HG03521 (cell line): ENCODE measurements at regions not wholly inside any gene's neighbourhood (a gene's known extent, or its start where the extent isn't known, plus 50 kb on each side); places are given as distances from the start of the nearest gene placed in this dataset.
"Not testable (repeated sequence)": the region's sequence is repeated elsewhere in the genome, so short reads cannot be mapped to it uniquely, and the experiment has no call there.

ENCODE experiments used
- ATAC-seq: cut with Tn5 transposase; IDR thresholded peaks from one replicate; pipeline ENCODE4 v1.9.1; 2021; ENCODE audit warnings: mild to moderate bottlenecking, moderate library complexity; ENCODE audit not compliant: unreplicated experiment

- no peak for ATAC-seq
Measured at GRCh38 chr4:111359602-111360001, 736.7 kb upstream of the PITX2 start.

DNA sequence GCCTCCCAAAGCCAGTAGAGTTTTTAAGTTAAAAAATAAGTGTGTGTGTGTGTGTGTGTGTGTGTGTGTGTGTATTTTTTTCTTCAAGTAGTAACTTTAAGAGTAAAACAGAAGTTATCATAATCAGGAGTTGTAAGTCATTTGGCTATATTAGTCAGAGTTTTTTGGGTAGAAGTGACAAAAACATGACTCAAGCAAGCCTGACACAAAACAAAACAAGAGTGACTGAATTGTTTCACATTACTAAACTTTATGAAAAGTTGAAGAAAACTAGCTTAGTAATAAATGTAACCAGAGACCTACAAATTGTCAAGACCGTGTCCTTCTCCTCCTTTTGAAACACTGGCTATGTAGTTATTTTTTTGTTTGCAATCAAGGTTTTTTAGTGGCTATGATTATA lies 738.0 kb upstream of the PITX2 start:
- ATAC-seq = no peak

DNA sequence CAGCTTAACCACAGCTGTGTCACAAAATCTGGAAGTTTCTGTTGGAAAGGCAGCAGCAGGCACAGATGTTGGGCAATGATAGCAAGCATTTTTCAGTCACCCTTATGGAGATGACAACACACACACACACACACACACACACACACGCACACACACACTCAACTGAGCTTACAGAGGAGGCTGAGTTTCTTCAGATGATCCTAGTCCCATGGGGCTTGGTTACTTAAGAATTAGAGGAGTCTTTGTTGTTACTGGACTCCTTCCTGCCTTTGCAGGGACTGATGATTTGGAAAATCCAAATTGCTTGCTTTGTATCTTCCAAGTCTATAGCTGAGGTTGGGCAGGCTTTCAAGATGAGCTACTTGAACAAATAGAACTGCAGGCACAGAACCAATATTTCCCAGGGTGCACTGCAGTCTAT lies 740.1 kb upstream of the PITX2 start:
- no peak for ATAC-seq

- ATAC-seq = not testable (repeated sequence)
Measured at GRCh38 chr4:111377880-111378279, 755.0 kb upstream of the PITX2 start.

GRCh38 chr4:111388561-111388960 lies 756.7 kb upstream of the FAM241A start:
- no peak for ATAC-seq

- ATAC-seq = no peak
Measured at GRCh38 chr4:111391829-111392228, 753.4 kb upstream of the FAM241A start.

DNA sequence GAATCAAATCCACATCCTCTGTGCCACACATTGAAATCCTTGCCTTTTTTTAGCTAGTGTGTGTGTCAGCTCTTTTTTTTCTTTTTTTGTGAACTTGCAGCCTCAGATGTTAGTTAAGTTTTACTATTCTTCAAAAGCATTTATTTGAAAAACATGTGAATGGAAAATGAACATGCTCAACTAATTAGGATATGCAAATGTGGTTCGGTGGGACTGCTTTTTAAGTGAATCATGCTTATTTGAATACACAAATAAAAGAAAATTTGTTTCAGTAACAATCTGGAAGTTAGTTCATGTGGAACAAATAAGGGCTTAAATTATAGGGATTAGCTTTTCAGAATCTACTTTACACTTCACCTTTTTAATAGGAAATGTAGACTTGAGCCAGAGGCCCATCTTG lies 751.5 kb upstream of the FAM241A start:
- ATAC-seq = no peak

GRCh38 chr4:111398906-111399330 lies 746.3 kb upstream of the FAM241A start:
- ATAC-seq = no peak

DNA sequence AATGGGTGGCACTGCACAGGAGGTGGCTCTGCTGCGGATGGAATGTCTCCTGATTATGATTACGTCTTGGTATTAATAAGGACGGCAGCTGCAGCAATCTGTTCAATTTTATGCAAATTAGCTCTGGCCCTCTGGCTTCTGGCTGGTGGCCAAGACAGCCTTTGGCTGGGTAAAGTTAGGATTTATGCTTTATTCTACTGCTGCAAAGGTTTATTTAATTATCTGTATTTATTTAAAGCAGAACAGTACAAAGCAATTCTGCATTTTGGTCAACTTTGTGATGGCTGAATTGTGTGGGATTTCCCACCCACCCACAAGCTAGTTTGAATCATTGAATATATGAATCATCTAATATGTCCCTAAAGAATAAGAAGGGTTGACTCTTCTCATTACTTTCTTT lies 745.6 kb upstream of the FAM241A start:
- ATAC-seq = no peak

GRCh38 chr4:111400741-111401140 lies 744.5 kb upstream of the FAM241A start:
- ATAC-seq = no peak

GRCh38 chr4:111404673-111405072 lies 740.6 kb upstream of the FAM241A start:
- no peak for ATAC-seq

DNA sequence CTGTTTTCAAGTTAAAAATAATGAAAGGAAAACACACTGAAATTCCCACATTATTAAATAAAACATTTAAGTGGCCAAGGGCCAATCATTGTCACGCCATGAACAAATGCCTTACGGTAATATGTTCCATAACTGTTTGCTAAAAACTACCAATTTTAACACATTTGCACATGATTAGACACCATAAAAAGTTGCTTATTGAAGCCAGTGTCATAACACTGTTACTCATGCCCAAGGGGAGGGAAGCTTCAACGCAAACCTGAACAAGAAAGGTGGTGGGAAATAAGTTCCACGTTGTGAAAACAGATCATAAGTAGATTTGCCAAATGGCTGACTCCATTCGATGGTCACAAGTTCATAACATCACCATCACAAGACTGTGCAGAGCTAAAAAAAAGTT lies 739.3 kb upstream of the FAM241A start:
- ATAC-seq = no peak

GRCh38 chr4:111410571-111410970 lies 734.7 kb upstream of the FAM241A start:
- ATAC-seq = no peak

GRCh38 chr4:111417521-111417920 lies 727.7 kb upstream of the FAM241A start:
- no peak for ATAC-seq

DNA sequence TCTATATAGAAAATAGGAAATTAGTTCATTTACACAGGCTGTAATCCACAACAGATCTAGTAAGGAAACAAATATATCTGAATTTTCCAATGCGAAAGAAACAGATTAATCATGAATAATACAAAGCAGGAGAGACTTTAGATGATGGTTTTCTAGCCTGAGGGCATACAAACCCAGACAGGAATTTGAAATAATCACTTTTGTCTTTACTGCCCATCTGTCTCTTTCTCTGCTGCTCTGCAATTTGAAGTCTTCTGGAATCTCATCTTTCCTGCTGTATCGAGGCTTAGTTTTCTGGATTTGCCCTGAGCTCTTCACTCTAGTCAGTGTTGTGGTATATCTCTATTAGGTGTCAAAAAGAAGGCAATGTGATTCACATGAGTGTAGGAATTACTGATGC lies 711.8 kb upstream of the FAM241A start:
- no peak for ATAC-seq

DNA sequence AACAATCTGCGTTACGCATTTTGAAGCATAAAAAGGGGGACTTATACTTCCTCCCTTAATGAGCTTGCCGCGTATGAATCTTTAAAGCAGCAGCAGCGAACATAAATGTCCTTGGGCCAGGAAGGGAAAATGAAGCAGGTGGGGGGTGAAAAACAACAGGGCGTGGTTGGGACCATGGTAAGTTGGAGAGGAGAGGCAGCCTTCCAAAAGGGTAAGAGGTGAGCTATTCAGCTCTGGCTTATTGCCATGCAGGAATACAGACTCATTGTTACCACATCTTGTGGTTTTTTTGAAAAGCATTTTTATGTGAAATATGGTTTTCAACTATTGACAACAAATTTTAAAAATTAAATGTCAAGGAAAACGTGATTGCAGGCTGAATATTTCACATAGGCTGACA lies 710.7 kb upstream of the FAM241A start:
- no peak for ATAC-seq

DNA sequence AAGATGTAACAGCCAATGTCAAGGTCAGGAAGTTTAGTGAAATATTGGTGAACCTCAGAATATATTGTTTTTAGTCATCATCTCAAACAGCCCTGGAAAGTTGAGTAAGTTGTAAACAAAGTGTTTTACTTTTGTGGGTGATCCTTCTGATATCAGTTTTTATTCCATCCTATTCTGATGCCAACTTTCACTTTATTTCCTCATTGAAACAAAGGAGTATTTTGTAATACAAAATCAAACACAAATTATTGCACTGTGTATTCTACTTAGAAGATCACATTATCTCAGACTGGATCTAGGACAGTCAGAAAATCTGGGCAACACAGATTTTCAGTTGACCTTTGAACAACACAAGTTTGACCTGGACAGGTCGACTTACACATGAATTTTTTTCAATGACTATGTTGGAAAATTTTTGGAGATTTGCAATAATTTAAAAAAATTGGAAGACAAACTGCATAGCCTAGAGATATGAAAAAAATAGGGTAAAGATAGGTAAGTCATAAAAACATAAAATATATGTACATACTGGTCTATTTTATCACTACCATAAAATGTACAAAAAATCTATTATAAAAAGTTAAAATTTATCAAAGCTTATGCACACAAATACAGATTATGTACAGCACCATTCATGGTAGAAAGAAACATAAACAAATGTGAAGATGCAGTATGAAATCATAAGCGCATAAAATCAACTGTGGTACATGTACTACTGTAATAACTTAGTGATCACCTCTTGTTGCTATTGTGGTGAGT lies 709.1 kb upstream of the FAM241A start:
- ATAC-seq = no peak

DNA sequence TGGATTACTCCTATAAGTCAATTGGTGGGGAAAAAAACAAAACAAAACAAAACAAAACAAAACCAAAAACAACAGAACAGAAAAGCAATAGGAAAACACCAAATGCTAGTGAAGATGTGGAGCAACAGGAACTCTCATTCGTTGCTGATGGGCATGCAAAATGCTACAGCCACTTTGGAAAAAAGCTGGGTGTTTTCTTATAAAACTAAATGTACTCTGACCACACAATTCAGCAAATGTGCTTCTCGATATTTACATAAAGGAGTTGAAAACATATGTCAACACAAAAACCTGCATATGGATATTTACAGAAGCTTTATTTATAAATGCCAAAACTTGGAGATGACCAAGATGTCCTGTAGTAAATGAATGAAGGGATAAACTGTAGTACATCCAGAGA lies 703.6 kb upstream of the FAM241A start:
- no peak for ATAC-seq

- ATAC-seq = not testable (repeated sequence)
Measured at GRCh38 chr4:111444836-111445235, 700.4 kb upstream of the FAM241A start.

- no peak for ATAC-seq
Measured at GRCh38 chr4:111449657-111450056, 695.6 kb upstream of the FAM241A start.

DNA sequence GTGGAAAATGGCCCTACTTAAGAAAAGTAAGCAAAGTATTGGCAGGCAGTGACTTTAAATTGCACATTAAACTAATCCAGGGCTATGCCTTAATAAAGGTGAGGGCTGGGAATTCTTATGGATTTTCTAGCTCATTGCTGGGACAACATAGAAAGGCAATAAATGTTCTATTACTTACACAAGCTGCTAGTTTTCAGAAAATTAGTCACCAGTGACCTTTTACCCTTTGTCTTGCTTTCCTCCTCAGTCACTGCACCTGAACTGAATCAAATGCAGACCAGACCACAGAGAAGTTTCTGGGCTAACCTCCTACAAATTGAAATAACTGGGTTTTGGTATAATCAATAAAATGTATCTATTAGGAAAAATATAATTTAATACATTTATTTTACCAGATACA lies 694.4 kb upstream of the FAM241A start:
- ATAC-seq = no peak

DNA sequence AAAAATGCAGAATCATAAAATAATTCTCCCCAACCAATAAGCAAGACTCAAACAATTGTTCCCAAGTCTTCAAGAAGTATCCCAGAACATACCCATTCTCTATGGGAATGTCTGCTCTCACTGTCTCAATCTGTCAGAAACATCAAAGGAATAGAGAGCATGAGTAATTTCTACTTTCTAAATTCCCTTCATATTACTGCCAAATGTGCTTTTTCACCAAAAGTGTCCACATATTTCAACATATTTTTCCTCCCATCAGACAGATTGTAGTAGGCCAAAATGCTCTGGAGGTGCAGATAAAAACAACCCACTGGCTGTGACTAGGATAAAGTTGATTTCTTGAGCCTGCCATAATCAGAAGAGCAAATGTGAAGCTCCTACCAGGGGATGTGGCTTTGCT lies 692.0 kb upstream of the FAM241A start:
- no peak for ATAC-seq

DNA sequence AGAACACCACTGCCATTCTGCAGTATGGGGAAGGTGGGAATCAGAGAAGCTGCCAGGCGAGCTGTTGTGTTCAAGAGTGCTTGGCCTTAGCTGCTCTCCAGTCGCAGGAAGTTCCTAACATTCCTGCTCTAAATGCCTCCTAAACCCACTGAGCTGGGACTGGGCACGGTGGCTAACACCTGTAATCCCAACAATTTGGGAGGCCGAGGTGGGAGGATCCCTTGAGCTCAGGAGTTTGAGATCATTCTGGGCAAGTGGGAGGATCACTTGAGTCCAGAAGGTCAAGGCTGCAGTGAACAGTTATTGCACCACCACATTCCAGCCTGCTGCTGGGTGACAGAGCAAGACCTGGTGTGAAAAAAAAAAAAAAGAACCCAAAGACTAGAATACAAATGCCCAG lies 690.3 kb upstream of the FAM241A start:
- no peak for ATAC-seq
